ENCODE measurements at regions not wholly inside any gene's neighbourhood (a gene's known extent, or its start where the extent isn't known, plus 50 kb on each side); places are given as distances from the start of the nearest gene placed in this dataset.

DNA sequence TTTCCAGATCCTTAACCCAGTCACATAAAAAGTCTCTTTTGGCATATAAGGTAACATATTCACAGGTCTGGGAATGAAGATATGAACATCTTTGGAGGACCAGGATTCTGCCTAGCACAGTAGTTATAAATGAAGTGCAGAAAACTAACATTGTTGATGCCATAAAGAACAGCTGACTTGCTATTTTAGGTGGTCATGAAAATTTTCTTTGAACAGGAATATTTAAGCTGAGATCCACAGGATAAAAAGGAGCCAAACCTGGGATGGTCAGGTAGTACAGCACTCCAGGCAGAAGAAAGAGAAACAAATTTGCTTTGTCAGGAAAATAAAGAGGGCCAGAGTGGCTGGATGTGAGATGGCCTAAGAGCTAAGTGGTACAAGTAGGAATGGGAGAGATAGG lies 80.0 kb downstream of the CENPW start:
- DNase-seq, result no peak

DNA sequence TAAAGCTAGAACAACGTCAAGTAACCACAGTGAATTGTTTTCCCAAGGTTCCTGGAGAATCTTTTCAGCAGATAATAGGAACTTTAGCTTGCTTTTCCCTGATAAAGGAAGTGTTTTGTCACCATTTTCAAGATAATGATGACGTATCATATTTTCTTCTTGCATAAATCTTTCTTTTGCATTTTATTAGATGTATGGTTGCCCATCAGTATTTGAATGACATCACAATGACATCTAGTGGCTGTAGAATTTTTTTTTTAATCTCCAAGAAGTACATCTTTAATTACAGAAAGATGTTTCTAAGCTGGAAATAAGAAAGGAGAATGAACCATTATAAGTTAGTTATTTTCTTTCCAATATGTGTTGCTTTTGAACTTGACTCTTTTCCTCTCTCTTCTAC lies 83.0 kb downstream of the CENPW start:
- DNase-seq, result no peak

DNA sequence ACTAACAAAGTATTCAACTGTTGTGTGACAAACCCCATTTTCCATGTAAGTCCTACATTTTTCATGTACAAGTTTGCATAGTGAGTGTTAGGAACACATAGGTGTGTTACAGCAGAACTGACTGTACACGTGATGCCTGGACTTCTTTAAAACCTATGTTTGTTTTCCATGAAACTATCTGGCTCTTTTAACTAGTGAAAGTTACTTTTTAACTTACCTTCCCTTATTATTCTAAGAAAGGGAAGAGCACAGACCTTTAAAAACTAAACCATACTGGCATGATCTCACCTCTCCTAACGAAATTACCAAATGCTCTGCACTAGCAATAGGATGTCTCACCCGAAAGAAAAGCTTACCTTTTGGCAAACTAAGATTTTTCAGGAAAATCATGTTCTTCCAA lies 87.8 kb downstream of the CENPW start:
- no peak for DNase-seq

DNA sequence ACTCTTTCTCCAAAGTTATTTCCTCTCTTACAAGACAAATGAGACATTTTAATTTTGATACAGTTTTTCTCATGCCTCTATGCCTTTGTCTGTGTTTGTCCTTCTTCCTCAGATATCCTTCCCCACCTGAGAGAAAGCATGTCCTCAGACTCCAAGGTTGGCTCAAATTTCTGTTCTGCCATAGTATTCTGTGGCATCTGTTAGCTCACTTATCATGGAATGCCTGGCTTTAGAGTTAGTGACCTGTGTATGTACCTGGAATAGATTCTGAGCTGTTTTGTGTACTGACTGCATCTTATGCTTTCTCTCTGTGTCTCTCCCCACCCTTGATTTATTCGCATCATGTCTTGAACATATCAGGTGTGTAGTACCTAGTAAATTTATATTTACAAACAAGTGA lies 90.0 kb downstream of the CENPW start:
- DNase-seq, result no peak

DNA sequence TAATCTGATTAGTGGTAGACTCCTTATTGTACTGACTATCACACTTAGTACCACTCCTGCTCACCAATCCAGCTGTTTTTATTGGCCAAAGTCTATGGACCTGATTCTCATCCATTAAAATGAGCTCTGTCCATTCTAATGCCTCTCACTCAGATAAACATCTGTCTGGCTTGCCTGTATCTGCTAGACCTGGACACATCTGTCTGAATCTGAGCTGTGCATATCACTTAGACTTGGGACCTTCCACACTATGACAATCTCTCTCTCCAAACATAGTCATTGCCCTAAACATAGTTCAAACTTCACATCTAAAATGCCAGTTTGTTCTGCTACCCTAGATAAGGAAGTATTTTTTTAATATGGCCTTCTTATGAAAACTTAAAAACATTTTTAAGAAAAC lies 92.6 kb downstream of the CENPW start:
- DNase-seq, result no peak

DNA sequence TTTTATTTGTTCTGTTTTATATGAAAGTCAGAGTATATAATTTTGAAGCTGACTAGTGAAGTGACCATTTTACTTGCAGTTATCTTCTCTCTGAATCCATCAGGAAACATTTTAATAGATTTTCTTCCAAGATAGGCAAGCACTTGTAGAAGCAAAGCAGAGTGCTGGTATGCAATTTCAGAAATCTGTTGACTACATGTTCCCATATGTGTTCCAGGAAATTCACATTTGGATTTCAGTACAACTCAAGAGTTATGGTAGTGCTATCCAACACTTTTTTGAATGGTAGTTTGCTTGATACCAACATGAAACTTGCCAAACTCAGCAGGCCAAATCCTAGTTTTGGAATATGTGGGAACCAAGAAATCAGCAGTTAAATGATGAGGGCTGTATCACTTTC lies 94.0 kb downstream of the CENPW start:
- no peak for DNase-seq

DNA sequence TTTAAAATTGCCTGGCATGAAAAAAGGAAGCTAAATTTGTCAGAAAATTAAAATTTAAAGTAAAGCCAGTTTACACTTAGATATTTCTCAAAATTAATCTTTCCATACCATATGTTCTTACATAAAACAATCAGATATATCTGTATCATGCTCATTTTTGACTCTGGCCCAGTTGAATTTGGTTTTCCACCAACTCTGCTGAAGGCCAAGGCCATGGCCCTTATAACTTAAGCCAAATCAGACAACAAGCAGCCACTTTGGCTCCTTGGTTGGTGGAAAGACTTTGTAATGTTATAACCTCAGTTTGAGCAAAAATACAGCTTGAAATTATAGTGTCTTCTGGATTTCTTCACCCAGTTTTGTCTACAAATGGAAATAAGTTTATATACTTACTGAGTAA lies 97.3 kb downstream of the CENPW start:
- no peak for DNase-seq

DNA sequence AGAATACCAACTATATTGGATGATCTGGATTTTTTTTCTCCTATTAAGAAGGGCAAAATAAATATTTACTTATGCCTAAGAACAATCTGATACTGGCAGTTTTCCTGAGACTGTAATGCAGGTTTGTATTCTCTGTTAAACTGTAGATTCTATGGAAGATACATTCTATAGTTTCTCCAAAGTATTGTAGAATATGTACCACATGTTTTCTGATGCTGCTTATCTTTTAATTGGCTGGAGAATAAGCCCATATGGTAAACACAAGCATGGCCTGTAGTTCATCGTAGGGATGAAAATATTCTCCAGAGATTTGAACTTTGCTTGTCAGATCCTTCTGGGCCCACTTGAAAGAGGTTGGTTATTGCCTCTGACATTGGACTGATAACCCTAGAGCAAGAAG lies 99.1 kb downstream of the CENPW start:
- no peak for DNase-seq

DNA sequence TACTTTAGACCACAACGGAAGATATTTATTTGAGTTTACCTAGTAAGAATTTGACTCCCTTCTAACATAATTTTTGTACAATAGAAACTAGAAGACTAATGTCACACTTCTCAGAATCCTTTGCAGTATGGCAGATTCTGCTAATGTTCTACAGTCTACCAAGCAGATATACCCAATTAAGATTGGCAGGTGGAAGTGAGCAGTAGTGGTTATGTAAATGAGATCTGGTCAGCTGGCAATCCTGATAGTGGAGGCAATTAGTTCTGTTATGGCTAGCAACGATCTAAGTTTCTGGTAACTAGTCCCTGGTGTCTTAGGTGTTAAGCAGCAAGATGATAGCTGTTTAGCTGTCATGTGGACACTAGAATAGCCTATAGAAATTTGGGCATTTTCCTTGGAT lies 101.0 kb downstream of the CENPW start:
- no peak for DNase-seq

DNA sequence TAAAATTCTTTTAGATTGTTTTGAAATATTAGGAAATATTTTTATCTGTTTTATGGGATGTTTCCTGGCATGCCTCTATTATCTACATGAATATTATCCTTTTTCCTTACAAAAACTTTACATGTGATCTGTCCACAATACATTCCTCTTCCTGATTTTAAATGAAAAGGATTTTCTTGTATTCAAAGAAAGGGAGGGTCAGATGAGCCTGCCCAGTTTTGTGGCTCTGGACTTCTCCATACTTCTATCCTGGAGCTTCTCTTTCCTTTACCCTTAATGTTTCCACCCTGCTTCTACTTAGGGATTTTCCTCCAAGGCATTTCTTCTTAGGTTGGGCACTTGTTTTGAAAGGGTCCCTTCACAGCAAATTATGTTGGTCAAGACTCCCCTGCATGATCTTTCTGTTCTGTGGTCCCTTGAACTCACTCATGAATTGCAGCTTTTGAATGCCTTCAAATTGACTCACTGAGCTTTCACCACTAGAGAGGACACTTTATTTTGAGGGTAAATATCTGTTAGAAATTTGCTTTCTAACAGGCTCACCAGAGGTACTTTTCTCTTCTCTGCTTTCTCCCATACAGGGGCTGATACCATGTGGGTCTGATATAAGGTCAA lies 104.9 kb downstream of the CENPW start:
- DNase-seq, result no peak

DNA sequence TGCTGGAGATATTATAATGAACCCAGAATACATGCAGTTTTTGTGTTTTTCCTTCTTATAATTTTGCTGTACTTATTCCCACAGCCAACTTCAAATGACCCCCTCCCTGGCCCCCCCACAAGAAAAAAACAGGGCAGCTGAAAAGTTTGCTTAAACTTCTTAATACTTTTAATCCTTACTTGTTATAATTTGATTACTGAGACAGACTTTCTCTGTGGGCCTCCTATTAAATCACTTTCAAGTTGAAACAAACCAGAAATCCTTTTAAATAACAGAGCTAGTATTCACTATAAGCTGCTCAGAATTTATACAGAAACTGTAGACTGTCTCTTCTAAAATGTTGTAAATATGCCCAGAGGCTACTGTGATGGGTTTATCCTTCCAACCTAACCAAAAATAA lies 106.3 kb downstream of the CENPW start:
- DNase-seq, result no peak

DNA sequence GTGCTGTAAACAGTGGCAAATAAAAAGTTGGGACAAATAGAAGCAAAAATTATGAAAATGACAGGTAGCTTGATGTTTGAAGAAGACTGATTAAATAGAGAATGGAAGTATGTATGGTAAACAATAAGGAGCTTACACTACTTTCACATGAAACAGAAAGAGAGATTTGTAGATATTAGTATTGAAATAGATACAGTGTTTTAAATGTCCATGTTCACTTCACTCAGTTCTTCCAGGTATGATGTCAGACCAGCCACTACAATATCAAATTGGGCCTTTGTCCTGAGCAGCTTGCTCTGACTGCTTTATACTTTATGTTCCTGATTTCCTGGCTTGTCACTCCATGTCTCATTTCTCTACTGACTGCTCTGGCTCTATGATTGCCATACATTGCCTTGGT lies 107.5 kb downstream of the CENPW start:
- DNase-seq, result no peak

DNA sequence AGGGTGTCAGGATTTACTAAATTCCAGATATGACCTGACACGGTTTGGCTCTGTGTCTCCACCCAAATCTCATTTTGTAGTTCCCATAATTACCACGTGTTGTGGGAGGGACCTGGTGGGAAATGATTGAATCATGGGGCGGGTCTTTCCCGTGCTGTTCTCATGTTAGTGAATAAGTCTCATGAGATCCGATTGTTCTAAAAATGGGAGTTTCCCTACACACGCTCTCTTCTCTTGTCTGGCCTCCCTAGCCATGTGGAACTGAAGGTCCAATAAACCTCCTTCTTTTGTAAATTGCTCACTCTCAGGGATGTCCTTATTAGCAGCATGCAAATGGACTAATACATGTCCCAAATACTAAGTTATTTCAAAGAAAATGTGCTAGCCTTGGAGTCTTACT lies 121.1 kb downstream of the CENPW start:
- DNase-seq, result no peak

DNA sequence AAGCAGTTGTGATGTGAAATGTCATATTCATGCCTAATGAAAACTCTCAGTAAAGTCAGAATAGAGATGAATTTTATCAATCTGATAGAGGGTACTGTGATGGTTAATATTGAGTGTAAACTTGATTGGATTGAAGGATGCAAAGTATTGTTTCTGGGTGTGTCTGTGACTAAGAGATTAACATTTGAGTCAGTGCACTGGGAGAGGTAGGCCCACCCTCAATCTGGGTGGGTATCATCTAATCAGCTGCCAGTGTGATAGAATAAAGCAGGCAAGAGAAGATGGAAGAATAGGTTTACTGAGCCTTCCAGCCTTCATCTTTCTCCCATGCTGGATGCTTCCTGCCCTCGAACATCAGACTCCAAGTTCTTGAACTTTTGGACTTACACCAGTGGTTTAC lies 124.3 kb downstream of the CENPW start:
- no peak for DNase-seq

DNA sequence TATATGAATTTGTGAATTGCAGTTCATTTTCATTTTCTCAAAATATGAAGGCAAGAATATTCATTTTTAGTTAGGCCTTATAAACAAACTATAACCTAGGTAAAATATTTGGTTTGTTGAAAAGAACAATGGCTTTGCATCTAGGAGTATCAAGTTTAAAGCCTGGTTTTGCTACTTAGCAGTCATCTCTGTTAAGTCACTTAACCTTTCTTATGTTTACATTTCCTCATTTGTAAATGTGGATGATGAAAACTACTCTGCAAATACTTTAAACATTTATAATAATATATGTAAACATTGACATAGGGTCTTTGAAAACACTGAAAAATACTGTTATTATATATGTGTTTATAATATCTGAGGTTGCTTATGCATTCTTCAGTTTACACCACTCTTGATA lies 135.5 kb downstream of the CENPW start:
- no peak for DNase-seq

DNA sequence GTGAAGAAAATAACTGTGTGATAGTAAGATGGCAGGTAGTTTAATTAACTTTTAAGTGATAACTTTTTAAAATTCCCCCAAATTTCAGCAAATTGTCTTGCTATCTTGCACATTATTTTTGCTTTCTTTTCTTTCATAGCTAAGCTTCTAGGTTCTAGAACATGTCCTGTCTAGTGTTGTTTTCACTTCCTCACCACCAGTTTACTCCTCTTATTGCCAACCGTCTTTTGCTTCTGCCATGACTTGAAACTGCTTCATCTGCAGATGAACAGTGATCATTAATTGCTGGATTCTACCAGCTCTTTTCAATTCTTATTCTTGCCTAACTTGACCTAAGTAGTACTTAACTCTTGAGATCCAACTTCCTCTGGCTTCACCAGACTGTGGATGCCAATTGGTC lies 137.8 kb downstream of the CENPW start:
- DNase-seq, result no peak

DNA sequence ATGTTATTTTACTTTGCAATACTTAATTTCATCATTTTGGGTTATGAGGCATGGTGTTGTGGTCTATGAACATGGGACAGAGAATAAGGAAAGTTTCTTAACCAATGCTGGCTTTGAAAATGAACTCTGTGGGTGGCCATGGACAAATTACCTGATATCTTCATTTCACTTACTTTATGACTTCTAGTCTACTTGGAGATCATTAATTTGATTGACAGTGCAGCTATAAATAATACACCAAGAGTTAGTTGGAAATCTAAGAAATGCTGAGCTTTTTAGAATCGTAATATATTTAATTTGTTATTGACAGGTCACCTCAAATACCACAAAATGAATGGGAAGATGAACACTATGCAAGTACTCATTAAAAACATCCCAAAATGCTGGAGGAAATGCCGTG lies 140.4 kb downstream of the CENPW start:
- no peak for DNase-seq

DNA sequence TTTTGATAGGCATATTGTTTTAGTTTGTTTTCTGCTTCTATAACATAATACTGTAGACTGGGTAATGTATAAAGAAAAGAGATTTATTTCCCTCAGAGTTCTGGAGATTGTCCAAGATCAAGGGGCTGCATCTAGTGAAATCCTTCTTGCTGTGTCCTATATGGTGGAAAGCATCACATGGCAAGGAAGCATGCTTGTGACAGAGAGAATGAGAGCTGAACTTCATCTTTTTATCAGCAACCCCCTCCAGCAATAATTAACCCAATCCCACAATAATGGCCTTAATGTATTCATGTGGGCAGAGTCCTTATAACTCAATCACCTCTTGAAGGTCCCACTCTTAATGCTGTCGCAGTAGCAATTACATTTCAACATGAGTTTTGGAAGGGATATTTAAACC lies 141.4 kb downstream of the CENPW start:
- DNase-seq, result no peak

DNA sequence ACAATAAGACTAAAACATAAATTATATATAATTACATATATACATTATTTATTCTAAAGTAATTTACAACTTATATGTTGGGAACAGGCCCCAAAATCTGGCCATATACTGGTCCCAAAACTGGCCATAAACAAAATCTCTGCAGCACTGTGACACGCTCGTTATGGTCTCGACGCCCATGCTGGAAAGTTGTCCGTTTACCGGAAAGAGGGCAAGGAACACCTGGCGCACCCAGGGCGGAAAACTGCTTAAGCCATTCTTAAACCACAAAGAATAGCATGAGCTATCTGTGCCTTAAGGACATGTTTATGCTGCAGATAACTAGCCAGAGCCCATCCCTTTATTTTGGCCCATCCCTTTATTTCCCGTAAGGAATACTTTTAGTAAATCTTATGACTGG lies 164.9 kb downstream of the CENPW start:
- no peak for DNase-seq

DNA sequence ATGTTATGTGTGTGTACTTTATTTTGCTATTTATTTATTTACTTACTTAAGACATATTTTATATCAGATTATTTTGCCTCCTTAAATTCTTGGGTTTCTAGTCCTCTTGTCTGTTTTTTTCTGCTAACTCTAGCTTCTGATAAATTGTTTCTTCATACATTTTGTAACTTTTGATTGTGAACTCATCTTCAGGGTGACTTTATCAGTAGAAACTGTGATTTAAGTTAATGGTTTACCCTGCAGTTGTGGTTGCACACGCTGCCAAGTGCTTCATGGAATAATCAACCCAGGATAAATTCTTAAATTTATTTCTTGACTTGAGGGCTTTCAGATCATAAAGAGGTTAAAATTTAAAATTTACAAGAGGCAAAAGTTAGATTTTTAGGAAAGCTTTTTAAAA lies 173.3 kb downstream of the CENPW start:
- no peak for DNase-seq

DNA sequence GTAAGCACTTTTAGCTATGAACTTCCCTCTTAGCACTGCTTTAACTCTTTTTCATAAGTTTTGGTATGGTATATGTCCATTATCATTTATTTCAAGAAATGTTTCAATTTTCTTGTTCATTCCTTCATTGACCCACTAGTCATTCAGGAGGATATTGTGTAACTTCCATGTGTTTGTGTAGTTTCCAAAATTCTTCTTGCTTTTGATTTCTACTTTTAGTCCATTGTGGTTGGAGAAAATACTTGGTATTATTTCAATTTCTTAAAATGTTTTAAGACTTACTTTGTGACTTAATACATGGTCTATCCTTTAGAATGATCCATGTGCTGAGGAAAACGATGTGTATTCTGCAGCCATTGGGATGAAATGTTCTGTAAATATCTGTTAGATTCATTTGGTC lies 176.5 kb downstream of the CENPW start:
- no peak for DNase-seq

DNA sequence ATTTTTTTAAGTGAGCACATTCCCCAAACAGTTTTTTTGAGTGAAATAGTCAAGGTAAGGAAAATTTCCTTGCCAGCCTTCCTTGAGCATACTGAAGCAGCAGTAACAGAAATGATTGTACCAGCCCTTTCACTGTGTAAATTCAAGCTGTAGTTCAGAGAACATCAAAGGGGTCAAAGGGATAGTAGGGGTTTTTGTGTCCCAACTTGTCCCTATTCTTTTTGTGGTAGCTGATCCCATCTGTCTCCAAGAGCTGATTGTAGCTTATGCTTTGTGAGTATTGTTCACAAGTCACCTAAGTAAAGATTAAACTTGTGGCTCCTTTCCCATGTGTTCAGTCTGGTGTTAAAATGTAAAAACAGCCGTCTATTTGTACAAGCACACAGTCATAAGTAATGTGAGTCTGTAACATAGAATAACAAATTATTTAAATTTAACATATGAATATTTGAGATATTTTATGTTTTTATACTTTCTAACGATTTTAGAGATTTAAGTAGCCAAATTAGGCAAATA lies 185.0 kb downstream of the CENPW start:
- no peak for DNase-seq

DNA sequence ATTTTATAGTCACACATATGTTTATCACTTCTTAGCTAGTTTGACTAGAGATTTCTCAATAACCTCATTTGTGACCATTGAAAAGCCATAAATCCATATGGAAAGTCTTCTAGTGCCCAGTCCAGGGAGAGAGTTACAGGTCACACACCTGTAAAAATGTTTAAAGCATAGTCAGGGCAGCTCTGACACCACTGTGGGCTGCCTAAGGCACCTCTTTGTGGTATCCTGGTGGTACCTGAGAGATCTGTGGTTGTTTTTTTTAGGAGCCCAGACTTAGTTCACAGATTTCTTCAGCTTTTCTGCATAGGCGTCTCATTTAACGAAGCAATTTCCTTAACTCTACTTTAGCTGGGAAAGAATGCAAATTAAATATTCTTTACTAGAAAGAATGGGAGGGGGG lies 186.6 kb downstream of the CENPW start:
- no peak for DNase-seq

DNA sequence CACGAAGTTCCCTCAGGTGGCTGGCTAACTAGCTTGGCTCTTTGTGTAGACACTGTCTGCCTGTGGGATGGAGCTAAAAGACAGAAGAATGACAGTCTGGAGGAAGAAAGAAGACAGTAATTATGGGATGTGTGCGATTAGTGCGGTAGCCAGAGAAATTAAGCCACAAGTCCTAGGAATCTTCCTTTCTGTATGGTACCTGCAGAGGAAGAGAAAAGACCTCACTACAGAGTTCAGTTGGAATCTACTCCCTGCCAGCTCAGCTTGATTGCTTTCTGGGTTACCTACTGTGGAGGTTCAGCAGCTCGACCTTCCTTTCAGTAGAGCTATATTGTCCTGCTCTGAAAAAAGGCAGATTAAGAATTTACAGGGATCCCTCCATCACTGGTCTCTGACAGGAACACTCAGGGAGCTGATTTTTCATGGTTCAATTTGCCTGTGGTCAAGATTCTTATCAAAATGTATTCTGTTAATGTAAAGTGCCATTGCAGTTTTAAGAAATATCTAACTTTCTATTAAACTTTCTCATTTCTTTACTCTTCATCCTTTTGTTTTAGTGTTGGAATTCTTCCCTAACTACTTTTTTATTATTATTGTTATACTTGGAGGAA lies 187.2 kb downstream of the CENPW start:
- DNase-seq, result no peak

DNA sequence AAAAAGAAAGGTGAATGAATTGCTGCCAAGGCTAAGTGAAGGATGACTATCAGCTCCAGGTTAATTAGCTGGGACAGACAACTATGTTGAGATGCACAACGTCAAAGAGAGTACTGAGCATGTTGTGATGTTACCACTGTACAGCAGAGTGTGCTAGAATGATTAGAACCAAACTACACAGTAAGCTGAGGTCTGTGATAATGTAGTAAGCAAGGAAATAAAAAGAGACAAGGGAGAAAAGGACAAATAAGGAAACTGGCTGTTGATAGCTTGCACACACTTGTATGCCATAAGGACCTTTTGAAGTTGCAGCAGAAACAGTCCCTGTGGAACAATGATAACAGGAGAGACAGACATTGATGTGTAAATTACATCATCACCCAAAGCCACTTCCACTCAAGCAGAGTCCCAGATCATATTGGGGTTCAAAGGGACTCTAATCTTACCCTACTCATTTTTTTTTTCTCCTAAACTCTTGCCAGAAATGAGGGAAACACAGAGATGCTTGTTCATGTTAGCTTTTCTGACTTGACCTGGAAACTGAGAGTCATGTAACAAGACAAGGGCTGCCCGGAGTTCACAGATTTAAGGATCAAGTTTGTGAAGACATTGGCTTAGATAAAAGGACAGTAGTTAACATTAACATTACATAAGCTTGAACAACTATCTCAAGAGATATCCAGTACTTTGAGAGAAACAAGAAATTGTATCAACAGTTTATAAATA lies 189.9 kb downstream of the CENPW start:
- DNase-seq, result no peak

Measured in NCI-H1105 (cell line).